Right ventricle myocardium superior (tissue), 1 donor: ENCODE measurements at regions not wholly inside any gene's neighbourhood (a gene's known extent, or its start where the extent isn't known, plus 50 kb on each side); places are given as distances from the start of the nearest gene placed in this dataset.
"Not testable (repeated sequence)": the region's sequence is repeated elsewhere in the genome, so short reads cannot be mapped to it uniquely, and the experiment has no call there.

Experiments used
- ATAC-seq: fragments of 200-7000 bp; cut with Tn5 transposase; one replicate; pipeline ENCODE4 v1.9.1; 2020; ENCODE audit warnings: mild to moderate bottlenecking; ENCODE audit not compliant: poor library complexity
- DNase-seq: peaks from one replicate; pipeline ENCODE4 v3.0.0-alpha.2; 2020
- intact Hi-C: fragments of 100-400 bp; cut with DNase I; formaldehyde crosslinking; loops from one replicate; pipeline ENCODE4 v1.11.2; 2022
- donor health status: DM: no; HTN: yes; CAD: no; lungs with severe emphysema.

DNA sequence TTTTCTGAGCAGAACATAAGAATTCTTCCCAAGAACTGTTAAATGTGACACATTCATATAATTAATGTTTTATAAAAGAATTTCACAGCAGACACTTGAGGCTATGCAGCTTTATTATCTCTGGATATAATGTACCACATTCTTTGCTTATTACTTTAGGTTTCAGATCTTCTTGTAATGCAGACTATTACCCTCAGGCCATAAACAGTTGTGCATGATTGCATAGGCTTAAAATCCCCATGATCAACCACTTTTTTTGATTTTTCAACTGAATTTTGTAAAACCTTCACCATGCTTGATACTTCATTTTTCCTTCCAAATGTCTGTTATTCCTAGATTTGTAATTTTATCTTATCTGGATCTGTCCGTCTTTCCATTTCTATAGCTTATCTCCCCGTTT lies 1355.7 kb downstream of the BRINP3 start:
- ATAC-seq (no peak), DNase-seq (no peak)
- intact Hi-C loops, result no loop called here

DNA sequence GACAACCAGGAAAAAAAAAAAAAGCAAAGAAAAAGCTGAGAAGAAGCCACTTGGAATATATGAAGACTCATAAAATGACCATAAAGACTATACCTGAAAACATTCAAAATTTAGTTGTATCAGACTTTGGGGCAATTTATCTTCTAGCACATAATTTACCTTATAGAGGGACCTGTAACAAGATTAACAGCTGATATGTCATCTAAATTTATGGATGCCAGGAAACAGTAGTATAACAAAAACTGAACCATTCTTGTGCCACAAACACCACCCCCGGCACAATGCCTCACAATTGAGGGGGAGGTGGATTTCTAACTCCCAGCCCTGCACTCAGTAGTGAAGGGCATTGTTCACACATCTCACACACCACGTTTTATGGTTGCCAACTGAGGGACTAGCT lies 1352.0 kb downstream of the BRINP3 start:
- DNase-seq (no peak), ATAC-seq (no peak)
- intact Hi-C loops, result no loop called here

DNA sequence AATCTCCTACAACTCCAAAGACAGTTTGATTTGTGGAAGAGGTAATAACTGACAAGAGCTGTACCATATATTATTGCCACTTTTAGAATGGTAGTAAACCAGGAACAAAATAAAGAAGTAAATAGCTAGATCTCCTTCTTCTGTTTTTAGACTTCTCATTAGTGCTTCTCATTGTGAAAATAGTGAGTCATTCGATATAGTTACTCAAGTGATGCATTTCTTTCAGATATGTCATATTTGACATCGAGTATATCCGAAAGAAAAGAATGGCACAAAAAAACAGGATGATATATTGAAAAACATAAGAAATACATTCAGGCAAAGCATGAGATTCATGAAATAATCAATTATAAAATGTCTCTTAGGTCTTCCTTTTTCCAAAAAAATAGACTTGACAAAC lies 1346.1 kb downstream of the BRINP3 start:
- ATAC-seq (no peak), DNase-seq (no peak)
- intact Hi-C loops, result no loop called here

DNA sequence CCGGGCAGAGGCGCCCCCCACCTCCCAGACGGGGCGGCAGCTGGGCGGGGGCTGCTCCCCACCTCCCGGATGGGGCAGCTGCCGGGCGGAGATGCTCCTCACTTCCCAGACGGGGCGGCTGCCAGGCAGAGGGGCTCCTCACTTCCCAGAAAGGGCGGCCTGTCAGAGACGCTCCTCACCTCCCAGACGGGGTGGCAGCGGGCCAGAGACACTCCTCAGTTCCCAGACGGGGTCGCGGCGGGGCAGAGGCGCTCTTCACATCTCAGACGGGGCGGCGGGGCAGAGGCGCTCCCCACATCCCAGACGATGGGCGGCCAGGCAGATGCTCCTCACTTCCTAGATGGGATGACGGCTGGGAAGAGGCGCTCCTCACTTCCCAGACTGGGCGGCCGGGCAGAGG lies 1337.9 kb downstream of the BRINP3 start:
- intact Hi-C loops, ATAC-seq, DNase-seq: not testable (repeated sequence)

DNA sequence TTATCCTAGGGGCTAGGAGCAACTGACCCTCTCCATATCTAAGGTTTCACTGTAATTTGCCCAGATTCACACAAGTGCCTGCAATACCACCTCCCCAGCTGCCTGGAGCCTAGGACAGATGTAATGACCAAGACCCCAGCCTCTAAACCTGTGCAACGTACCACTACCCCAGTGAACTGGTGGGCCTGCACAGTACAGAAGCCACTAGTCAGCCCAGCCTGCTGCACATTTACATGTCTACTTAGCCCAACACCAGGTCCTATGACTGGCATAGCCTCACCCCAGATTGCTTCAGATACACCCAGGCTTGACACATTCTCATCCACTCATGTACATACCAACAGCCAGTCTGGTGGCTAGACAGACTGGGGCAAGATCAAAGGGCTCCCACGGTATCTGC lies 1336.6 kb downstream of the BRINP3 start:
- intact Hi-C loops, result no loop called here
- ATAC-seq, result no peak
- DNase-seq, result no peak

DNA sequence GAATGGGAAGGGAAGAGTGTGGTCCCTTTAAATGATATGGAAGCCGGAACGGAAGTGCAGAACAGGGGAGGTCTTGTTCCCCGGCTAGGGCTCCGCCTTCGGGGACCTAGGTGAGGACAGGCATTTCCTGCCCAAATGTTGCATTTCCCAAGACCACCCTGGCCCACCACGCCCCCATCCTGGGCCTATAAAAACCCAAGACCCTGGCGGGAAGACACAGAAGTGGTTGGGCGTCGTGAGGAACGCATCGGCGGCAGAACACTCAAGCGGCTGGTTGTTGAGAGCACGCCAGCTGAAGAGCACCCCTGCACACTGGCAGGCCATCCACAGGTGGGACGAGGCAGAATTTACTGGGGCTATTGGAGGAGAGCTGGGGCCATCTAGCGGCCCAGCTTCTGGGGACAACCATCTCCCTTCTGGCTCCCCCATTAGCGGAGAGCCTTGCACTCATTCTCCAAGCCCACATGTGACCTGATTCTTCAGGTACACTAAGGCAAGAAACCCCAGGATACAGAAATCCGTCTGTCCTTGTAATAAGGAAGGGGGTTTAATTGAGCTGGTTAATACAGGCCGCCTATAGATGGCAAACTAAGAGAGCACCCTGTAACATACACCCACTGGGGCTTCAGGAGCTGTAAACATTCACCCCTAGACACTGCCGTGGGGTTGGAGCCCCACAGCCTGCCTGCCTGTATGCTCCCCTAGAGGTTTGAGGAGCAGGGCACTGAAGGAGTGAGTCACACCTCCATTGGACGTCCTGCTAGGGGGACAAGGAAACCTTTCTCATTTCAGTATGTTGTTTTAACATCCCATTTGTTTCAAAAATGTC lies 1327.9 kb downstream of the BRINP3 start:
- DNase-seq (no peak), ATAC-seq (no peak)

DNA sequence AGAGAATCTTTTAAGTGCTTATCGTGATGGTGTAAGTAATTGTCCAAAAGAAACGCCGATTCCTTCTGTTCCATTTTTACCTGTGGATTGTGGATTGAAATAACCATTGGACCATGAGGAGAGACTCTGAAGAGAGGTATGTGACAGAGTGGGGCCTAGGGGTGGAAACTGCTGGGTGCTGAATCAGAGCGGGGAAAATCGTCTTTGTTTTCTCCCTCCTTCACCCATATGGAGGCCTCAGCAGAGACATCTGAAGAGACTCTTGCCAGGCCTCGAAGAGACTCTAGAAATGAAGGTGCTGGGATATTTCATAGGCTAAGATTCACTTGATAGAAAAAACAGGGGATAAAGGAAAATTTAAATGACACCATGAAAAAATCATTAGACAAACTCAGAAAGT lies 1327.0 kb downstream of the BRINP3 start:
- no peak for DNase-seq
- intact Hi-C loops, result no loop called here
- ATAC-seq, result no peak

More for the DNA sequence above, 1327.9 kb downstream of the BRINP3 start:
- intact Hi-C loops, result no loop called here

DNA sequence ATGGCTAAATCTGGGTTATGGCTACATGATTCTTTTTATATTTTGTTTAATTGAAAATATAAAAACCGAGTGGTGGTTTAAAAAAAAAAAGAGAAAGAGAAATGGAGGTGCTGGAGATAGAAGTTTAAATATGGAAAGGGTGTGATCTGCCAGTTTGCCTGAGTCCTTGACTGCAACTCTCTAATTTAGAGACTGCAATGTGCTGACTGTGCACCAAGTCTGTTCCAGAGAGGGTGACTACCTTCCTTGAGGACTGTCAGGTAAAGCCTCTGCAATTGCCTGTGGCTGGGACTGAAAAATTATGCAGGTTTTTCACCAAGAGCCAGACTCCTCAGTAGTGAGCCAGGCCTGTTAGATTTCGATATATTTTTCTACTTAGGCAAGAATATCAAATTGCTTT lies 1326.3 kb downstream of the BRINP3 start:
- DNase-seq (no peak), ATAC-seq (no peak)
- intact Hi-C loops, result no loop called here

DNA sequence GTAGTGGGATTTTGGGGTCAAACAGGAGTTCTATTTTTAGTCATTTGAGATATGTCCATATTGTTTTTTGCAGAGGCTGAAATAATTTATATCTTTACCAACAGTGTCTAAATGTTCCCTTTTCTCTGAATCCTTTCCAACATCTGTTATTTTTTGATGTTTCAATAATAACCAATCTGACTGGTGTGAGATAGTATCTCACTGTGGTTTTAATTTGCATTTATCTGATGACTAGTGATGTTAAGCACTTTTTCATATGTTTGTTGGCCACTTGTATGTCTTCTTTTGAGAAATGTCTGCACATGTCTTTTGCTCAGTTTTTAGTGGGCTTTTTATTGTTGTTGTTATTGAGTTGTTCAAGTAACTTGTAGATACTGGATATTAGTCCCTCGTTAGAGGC lies 1325.0 kb downstream of the BRINP3 start:
- ATAC-seq (no peak), DNase-seq (no peak)
- intact Hi-C loops, result no loop called here

DNA sequence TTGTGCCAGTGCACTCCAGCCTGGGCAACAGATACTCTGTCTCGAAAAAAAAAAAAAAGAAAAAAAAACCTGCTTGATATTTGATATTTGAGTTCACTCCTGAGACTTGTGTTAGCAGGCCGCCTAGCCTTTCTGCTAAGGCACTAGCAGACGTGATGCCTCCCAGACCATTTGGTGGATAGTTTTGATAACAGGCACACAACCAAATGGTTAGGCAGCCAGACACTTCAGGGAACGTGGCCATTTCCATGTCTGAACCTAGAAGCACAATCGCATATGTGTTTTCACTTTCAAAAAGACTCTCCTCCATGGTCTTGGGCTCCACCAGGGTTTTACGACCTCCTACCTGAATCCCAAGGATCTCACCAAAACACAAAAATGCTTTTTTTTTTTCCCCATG lies 1319.5 kb downstream of the BRINP3 start:
- DNase-seq (no peak), ATAC-seq (no peak)
- intact Hi-C loops, result no loop called here

DNA sequence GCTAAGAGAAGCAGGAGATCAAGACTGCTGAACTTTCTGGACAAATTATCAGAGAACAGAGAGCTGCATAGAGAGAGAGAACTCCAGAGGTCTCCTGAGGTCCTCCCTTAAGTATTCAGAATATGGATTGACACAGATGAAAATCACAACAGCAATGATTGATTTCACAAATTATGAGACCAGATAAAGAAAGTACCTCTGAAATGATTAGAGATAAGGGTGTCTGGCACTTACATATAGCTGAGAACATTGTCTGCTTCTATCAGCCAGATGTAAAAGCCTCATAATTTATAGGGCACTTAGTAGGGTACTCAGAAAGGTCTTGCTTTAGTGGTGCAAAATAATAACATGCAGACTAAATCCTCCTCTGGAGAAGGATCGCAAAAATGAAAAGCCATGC lies 1301.8 kb downstream of the BRINP3 start:
- DNase-seq (no peak), ATAC-seq (no peak)
- intact Hi-C loops, result no loop called here

DNA sequence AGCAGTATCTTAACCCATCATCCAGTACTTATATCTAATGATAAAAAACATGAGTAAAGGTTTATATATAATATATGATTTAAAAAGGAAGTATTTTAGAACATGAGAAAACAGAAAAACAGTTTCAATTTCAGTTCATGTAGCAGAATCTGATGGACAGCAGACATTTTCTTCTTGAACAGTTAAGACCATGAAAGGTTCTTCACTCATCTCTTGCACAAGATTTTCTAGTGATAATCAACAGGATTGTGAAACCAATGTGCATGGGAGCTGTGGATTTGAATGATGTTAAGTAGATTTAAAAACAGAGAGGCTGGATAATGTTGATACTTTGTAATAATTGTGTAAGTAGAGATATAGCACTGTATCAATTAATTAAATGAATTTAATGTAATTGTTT lies 1297.6 kb downstream of the BRINP3 start:
- no peak for ATAC-seq
- no peak for DNase-seq
- intact Hi-C loops, result no loop called here

DNA sequence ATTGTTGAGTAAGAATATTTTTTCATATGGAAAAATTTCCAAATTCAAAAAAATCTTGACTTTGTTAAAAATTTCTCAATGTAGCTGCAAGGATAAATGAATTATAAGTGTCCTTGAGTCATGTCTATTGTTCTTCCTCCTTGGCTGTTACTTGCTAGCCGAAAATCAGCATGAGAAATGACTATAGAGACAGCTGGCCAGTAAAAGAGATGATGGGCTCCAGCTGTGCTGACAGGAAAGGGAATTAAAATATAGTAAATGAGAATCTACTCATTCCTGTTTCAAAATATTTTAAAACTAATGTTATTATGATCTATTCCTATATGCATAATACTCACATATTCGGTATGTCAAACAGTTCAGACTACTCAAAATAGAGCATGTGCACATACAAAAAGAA lies 1292.6 kb downstream of the BRINP3 start:
- DNase-seq (no peak), ATAC-seq (no peak)
- intact Hi-C loops, result no loop called here

DNA sequence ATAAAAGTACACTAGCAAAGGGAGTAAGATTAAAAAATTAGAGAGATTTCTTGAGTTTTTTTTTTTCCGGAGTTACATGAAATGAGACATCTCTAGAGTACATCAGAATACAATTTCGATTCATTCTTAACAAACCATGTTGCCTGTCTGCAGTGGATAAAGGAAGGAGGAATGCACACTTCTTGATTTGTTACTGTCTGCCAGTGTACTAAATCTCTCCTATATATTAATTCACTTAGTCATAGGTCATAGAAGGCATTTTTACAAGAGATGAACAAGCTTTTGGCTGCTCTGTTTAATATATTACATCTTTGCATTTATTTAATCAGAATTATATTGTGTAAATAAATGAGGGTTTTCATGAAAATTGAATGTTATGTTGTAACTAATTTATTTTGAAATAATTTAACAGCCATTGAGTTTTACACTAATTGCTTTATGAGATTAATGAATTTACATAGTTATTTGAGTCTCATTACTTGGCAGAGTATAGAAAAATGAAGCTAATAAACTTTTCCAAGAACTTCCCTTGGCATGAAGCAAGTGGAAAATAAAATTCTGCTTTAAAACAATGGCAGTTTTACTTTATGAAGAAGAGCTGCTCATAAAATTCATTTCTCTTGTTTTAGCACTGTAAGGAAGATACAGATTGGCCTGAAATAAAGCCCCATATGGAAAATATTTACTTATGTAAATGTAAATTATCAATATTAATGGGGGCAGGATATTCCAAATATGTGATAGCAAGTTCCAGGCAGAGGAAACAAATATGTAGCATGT lies 1284.7 kb downstream of the BRINP3 start:
- ATAC-seq (no peak), DNase-seq (no peak)
- intact Hi-C loops, result no loop called here

DNA sequence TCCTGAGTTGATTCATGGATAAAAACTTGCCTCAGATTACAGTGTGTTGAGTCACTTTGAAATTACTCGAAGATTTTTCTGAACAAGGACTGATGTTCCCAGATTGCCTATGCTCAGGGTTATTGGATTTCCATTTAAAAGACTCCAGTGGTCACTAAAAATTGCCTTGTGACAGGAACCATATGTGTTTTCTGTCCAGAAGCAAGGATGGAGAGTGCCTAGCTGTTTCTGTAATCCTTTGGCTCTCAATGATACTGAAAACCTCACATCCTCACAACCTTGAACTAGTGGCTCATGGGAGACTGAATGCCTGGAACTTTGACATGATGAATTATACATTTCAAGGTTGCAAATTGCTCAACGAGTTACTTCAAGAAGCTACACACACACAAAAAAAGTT lies 1271.8 kb downstream of the BRINP3 start:
- ATAC-seq, result no peak
- intact Hi-C loops, result no loop called here

DNA sequence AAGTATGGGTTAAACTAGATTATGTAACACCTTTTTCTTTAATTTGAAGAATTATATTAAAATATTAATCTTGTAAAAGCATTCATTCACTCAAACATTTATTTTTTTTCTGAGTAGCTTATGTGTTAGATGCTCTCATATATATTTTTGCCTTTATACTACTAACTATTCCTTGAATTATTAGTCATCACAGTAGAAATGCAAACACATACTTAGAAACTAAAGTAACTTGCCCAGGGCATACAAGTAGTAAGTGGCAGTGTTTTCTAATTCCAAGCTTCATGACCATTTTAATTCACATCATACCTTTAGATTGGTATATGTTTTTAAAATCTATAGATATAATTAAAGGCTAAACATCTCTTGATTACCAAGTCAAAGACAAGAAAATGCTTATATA lies 1271.0 kb downstream of the BRINP3 start:
- intact Hi-C loops, result no loop called here
- DNase-seq (no peak), ATAC-seq (no peak)

More for the DNA sequence above, 1271.8 kb downstream of the BRINP3 start:
- DNase-seq, result no peak

DNA sequence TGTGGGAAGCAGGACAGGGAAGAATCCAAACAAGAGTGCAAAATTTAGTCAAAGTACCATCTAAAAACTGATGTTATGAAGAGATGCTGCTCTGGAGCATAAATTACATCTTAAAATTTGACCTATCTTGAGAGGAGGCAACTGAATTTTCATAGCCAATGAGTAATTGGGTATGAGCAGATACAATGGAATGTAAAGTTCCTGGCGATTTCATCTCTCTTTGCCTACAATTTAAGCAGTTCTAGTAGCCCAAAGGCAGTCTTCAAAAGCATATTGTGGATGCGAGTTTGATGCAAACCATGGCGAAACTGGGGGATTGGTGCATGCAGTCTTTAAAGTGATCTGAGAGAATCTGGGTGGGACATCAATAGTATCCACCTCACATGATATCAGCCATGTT lies 1265.9 kb downstream of the BRINP3 start:
- intact Hi-C loops, result no loop called here
- no peak for DNase-seq
- ATAC-seq, result no peak

DNA sequence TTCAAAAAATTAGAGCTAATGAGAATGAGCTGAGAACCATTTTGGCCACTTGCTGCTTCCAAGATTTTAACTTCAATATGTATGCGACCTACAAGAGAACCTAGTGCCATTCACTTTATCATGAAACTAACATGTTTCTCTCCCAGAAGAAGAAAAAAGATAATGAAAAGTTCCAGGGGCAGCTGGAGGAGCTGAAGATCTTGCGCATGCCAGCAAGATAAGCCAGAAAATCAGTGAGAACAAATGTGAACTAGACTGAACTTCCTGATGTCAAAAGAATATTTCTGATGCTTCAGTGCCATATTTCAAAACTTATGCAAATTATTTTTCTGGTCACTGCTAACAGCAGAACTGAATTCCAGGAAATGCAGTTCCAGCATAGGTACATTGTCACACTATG lies 1265.1 kb downstream of the BRINP3 start:
- DNase-seq, result no peak
- no peak for ATAC-seq
- intact Hi-C loops, result no loop called here

DNA sequence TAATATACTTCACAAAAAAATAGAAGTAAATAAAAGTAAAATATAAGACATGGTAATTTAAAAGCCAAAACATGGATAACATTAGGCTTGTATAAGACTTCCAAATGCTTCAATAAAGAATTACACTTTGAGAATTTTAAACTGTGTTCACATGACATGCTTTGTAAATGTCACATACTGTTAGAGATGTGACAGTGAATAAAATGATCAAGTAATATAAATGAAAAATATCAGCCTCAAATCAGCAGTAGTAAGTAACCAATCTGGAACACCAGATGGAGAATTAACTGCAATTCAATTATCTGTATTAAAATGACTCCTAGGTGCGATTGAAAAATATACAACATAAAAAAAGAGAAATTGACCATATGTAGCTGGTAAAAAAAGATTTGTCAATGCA lies 1260.8 kb downstream of the BRINP3 start:
- ATAC-seq (no peak), DNase-seq (no peak)
- intact Hi-C loops, result no loop called here

DNA sequence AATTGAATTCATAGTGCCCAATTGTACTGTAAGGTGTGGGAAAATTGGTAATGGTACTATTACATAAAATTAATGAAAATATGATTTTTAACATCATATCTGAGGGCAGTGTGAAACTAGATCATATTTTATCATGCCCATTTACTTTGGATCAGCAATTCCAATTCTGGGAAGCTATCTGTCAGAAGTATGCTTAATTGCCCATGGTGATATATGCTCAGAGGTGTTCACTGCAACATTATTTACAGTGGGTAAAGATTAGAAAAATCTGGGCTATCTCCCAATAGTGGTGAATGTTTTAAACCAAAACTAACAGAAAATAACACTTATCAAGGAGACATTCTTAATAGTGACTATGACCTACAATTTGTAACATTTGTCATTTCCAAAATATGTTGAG lies 1260.0 kb downstream of the BRINP3 start:
- intact Hi-C loops, result no loop called here
- ATAC-seq (no peak), DNase-seq (no peak)
